Keratinocyte (primary cell): ENCODE measurements at regions not wholly inside any gene's neighbourhood (a gene's known extent, or its start where the extent isn't known, plus 50 kb on each side); places are given as distances from the start of the nearest gene placed in this dataset.

Source experiments
- EZH2 ChIP-seq: IDR thresholded peaks from one replicate; pipeline ENCODE4 v1.6.1; 2012; ENCODE audit warnings: inconsistent platforms, mild to moderate bottlenecking, low read length, moderate library complexity
- TF ChIP-seq, protein P1 (sequence below), 3 experiments: IDR thresholded peaks in 1 of 3; conservative IDR thresholded peaks in 1 of 3; optimal IDR thresholded peaks in 1 of 3; 2 replicates in 2 of 3; 3 replicates in 1 of 3; pipeline versions ENCODE3 to v1.5.1; 2011; ENCODE audit warnings: low read length in 3 of 3, mild to moderate bottlenecking in 3 of 3, moderate library complexity in 2 of 3, control low read depth in 1 of 3, inconsistent platforms in 1 of 3; ENCODE audit not compliant: insufficient read depth in 2 of 3; ENCODE audit errors: extremely low read depth in 1 of 3

DNA sequence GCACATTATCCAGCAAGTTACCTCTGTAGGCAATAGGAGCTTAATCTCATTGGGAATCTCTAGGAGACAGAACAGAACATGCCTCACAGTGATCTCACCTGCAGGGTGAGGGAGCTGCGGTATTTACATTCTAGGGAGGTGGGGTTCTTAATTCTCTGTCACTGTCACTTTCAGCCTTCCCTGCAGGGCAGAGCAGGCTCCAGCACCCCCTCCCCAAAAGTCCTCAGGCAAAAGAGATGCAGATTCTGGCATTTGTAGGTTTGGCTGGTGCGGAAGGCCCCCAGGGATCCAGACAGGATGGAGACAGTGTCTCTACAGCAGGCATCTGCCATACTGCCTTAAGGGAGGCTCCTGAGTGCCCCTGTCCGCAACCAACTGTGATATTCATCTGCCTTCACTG lies 166.4 kb upstream of the ATP6AP2 start:
- TF ChIP-seq, protein P1, sequence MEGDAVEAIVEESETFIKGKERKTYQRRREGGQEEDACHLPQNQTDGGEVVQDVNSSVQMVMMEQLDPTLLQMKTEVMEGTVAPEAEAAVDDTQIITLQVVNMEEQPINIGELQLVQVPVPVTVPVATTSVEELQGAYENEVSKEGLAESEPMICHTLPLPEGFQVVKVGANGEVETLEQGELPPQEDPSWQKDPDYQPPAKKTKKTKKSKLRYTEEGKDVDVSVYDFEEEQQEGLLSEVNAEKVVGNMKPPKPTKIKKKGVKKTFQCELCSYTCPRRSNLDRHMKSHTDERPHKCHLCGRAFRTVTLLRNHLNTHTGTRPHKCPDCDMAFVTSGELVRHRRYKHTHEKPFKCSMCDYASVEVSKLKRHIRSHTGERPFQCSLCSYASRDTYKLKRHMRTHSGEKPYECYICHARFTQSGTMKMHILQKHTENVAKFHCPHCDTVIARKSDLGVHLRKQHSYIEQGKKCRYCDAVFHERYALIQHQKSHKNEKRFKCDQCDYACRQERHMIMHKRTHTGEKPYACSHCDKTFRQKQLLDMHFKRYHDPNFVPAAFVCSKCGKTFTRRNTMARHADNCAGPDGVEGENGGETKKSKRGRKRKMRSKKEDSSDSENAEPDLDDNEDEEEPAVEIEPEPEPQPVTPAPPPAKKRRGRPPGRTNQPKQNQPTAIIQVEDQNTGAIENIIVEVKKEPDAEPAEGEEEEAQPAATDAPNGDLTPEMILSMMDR (optimal IDR thresholded peaks at IDR 0.05 in 1 of 3, IDR thresholded peaks at IDR 0.05 in 1 of 3, conservative IDR thresholded peaks at IDR 0.05 in 1 of 3; ENCODE audit: extremely low read depth in 1 of 3, insufficient read depth in 2 of 3, low read length in 3 of 3): no peak
- no peak for TF ChIP-seq EZH2
